Lower leg skin (tissue), 3 donors: ENCODE measurements at regions not wholly inside any gene's neighbourhood (a gene's known extent, or its start where the extent isn't known, plus 50 kb on each side); places are given as distances from the start of the nearest gene placed in this dataset.
"Not testable (repeated sequence)": the region's sequence is repeated elsewhere in the genome, so short reads cannot be mapped to it uniquely, and the experiment has no call there.

Experiments
- CTCF ChIP-seq, 3 donors: fragments of 450-650 bp; IDR thresholded peaks; one replicate each; pipeline ENCODE4 v1.5.1; 2016; ENCODE audit warnings: antibody characterized with exemption in 3 of 3, mild to moderate bottlenecking in 3 of 3, moderate library complexity in 2 of 3
- POLR2A ChIP-seq, 2 donors: fragments of 450-650 bp; IDR thresholded peaks; one replicate each; pipeline ENCODE4 v1.6.1; 2016 to 2017; ENCODE audit warnings: antibody characterized with exemption in 2 of 2, mild to moderate bottlenecking in 1 of 2, moderate library complexity in 1 of 2

GRCh38 chr15:20680257-20680815, 138.7 kb upstream of the GOLGA6L6 start:
- not testable (repeated sequence) for TF ChIP-seq CTCF, POLR2A (IDR thresholded peaks at IDR 0.05)
